Frontal cortex (tissue), 3 donors: ENCODE measurements at regions not wholly inside any gene's neighbourhood (a gene's known extent, or its start where the extent isn't known, plus 50 kb on each side); places are given as distances from the start of the nearest gene placed in this dataset.

Experiments used
- DNase-seq, 2 donors: peaks; one replicate each; pipeline ENCODE4 v3.0.0; 2012; ENCODE audit warnings: low spot score in 2 of 2
- FAIRE-seq: peaks from 2 replicates; lab custom pipeline; 2012; peaks lifted over from hg19 to GRCh38; lab: Jason Lieb, UNC
- donor health status: control.
- donor health status: control.
- donor health status: control.

DNA sequence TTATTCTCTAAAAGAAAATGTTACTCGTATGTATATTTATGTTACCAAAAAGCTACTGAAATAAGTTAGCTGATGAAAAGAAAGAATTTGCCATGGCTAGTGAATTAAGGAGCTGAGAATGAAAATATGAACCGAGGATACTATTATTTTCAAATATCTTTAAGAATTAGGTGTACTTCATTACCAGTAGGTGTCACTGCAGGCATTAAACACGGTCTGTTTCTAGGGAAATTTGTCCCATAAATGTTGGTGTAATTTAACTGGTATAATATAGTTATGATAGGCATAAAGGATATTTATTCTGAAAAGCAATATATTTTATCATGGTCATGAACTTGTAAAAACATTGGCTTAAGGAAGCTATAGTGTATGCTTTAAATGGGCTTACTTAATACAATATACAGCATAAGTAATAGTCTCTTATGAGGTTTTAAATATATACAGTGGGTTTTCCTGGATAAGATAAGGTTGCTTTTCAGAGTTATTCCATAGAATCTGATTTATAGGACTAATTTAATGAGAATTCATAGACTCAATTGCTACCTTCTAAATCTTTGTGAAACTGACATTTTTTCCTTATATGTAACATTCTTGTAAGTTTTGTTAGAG lies 72.4 kb upstream of the MPDZ start:
- FAIRE-seq (peak; percentile 75), DNase-seq (peak in 1 of 2 donors; percentile 22)

DNA sequence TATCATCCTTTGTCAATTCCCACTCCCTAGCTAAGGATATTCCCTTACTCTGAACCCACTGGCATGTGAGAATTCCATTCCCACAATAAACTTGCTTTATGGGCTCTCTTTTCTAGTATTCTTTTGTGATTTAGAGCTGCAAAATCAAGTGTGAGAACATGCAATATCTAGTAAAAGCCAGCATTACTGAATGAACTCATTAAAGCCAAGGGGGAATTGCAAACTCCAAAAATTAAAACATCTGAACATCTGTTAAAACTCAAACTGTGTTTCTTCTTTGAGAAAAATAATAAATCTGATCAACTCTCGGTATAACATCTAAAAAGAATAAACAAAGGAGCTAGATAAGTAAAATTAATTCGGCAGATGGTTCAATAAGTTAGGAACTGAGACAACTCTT lies 53.1 kb upstream of the MPDZ start:
- no peak for DNase-seq
- FAIRE-seq, result no peak

DNA sequence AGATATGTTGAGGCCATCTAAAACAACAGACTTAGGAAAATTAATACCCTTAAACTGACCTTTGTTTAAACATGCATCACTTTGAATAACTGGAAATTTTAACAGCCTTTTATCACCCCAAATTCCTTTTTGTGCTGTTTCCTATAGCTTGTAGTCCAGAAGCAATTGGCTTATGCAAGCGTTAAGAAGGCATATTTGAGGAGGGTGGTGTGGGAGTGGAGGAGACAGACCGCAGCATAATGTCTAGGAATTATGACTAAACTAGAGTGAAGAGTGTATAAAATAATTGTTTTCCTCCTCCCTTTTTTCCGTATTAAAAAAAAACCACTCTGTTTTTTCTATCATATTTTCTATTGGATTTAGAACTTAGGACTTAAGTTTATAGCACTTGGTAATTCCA lies 51.8 kb upstream of the MPDZ start:
- FAIRE-seq (no peak), DNase-seq (no peak)

DNA sequence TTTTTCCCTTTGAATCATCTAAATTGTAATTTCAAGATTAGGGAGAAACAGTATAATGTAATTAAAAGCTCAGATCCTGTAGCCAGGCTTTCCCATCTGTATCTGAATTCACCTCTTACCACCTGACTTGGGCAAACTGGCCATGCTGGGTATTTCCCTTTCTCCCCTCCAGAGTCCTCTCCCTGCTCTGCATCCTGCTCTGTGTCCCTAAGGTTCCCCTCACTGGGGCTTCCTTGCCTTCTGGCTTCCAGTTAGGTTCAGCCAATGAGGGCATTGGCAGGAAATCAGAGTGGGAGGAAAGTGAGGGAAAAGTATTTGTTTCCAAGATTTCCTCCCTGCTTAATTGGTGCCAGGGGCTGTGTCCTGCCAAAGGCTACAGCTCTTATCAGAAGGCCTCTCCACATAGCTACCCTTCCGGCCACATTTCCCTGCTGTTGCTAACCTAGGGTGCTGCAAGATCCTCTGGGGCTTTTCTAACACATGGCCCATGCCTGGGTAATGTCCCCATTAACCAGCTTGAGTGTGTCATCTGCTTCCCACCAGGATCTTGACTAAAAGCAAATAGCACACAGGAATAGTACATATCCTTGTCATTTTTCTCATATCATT lies 51.0 kb upstream of the MPDZ start:
- DNase-seq, result no peak
- FAIRE-seq, result no peak
